Neural progenitor cell (in vitro differentiated cells): ENCODE measurements at regions not wholly inside any gene's neighbourhood (a gene's known extent, or its start where the extent isn't known, plus 50 kb on each side); places are given as distances from the start of the nearest gene placed in this dataset.

Experiments used
- EZH2 ChIP-seq: fragments of 200-600 bp; sonication (generic); IDR thresholded peaks from 2 replicates; pipeline ENCODE4 v1.6.1; 2017; ENCODE audit warnings: antibody characterized with exemption, mild to moderate bottlenecking, moderate library complexity
- EZH2phosphoT487 ChIP-seq: fragments of 200-600 bp; sonication (generic); IDR thresholded peaks from 2 replicates; pipeline ENCODE4 v1.6.1; 2017; ENCODE audit warnings: antibody characterized with exemption

DNA sequence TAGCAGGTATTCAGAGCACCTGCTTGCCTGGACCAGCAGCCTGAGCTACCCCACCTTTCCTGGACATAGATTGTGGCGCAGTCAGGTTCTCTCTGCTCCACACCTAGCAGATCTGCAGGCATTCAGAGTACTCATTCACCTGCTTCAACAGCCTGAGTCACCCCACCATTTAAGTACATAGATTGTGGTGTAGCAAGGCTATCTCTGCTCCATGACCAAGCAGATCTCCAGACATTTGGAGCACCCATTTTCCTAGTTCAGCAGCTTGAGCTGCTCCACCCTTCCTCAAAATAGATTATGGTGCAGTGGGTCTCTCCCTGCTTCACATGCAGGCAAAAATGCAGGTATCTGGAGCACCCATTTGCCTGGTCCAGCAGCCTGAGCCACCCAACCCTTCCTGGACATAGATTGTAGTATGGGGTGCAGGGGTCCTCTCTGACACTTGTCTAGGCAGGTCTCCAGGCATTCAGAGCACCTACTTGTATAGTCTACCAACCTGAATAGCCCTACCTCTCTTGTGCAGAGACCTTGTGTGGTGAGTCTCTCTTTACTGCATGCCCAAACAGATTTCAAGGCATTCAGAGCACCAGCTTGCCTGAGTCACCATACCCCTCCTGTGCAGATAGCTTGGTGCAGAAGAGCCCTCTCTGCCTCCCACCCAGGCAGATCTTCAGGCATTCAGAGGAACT is 466.0 kb upstream of the THBS1 start:
- TF ChIP-seq EZH2phosphoT487 (no peak), EZH2 (no peak)
